IMR-90 (cell line): ENCODE measurements at regions not wholly inside any gene's neighbourhood (a gene's known extent, or its start where the extent isn't known, plus 50 kb on each side); places are given as distances from the start of the nearest gene placed in this dataset.

ENCODE experiments used
- ATAC-seq: fragments of 200-7000 bp; cut with Tn5 transposase; 2 replicates; pipeline ENCODE4 v1.9.1; 2020; ENCODE audit warnings: low read depth, mild to moderate bottlenecking, moderate library complexity
- BruUV-seq: library from RNA; stranded (reverse); fragments of 400-500 nt; replicated peaks from 2 replicates; lab custom pipeline; 2021; lab: Mats Ljungman, UMichigan
- CTCF ChIA-PET: fragments of 300-600 bp; formaldehyde crosslinking; extraction: SDS; loops from one replicate; lab custom pipeline; 2021; ENCODE audit warnings: antibody characterized with exemption; lab: Yijun Ruan, JAX
- POLR2A ChIA-PET: fragments of 300-600 bp; sonication (Branson Sonifier 250); formaldehyde crosslinking; loops from one replicate; lab custom pipeline; 2022; ENCODE audit warnings: antibody characterized with exemption; ENCODE audit not compliant: unreplicated experiment; lab: Charles Lee
- DNase-seq: peaks from one replicate; pipeline ENCODE4 v3.0.0; 2013
- H2AFZ ChIP-seq: replicated peaks from 2 replicates; pipeline ENCODE3; 2013; ENCODE audit warnings: low read length, mild to moderate bottlenecking; ENCODE audit not compliant: poor library complexity
- H2AK5ac ChIP-seq: 2 replicates; pipeline ENCODE4 v1.6.1; 2013; ENCODE audit warnings: low read depth, low read length, inconsistent platforms
- H2AK9ac ChIP-seq: replicated peaks from 2 replicates; pipeline ENCODE3; 2013; ENCODE audit warnings: mild to moderate bottlenecking, low read depth, low read length, moderate library complexity; ENCODE audit not compliant: poor library complexity
- H2BK120ac ChIP-seq: 2 replicates; pipeline ENCODE4 v1.6.1; 2013; ENCODE audit warnings: low read depth, low read length, inconsistent platforms
- H2BK15ac ChIP-seq: 3 replicates; pipeline ENCODE4 v1.6.1; 2013; ENCODE audit warnings: low read depth, low read length, inconsistent platforms
- H2BK20ac ChIP-seq: 2 replicates; pipeline ENCODE4 v1.6.1; 2013; ENCODE audit warnings: low read depth, mild to moderate bottlenecking, inconsistent platforms, low read length, moderate library complexity
- H2BK5ac ChIP-seq: 2 replicates; pipeline ENCODE4 v1.6.1; 2013; ENCODE audit warnings: mild to moderate bottlenecking, low read depth, low read length, inconsistent platforms; ENCODE audit not compliant: poor library complexity, severe bottlenecking
- H3K14ac ChIP-seq: replicated peaks from 2 replicates; pipeline ENCODE4 v1.6.1; 2013; ENCODE audit warnings: low read depth, low read length, inconsistent platforms
- H3K18ac ChIP-seq: 2 replicates; pipeline ENCODE4 v1.6.1; 2013; ENCODE audit warnings: low read depth, low read length, control low read depth
- H3K23ac ChIP-seq: 2 replicates; pipeline ENCODE4 v1.6.1; 2013; ENCODE audit warnings: low read depth, low read length, inconsistent platforms
- H3K27ac ChIP-seq: 2 replicates; pipeline ENCODE4 v1.5.1; 2013; ENCODE audit warnings: mild to moderate bottlenecking, control low read depth, low read length; ENCODE audit not compliant: insufficient read depth
- H3K27me3 ChIP-seq: 2 replicates; pipeline ENCODE4 v1.6.1; 2013; ENCODE audit warnings: low read length; ENCODE audit not compliant: control insufficient read depth, insufficient read depth
- H3K36me3 ChIP-seq: 2 replicates; pipeline ENCODE4 v1.6.1; 2013; ENCODE audit warnings: low read length, mixed read lengths; ENCODE audit not compliant: control insufficient read depth, insufficient read depth
- H3K4ac ChIP-seq: 2 replicates; pipeline ENCODE4 v1.6.1; 2013; ENCODE audit warnings: low read depth, low read length, inconsistent platforms
- H3K4me1 ChIP-seq: 2 replicates; pipeline ENCODE4 v1.6.1; 2013; ENCODE audit warnings: low read length, mixed read lengths; ENCODE audit not compliant: control insufficient read depth, insufficient read depth
- H3K4me2 ChIP-seq: 2 replicates; pipeline ENCODE4 v1.6.1; 2013; ENCODE audit warnings: low read depth, mild to moderate bottlenecking, control low read depth, low read length, moderate library complexity
- H3K4me3 ChIP-seq: 2 replicates; pipeline ENCODE4 v1.5.1; 2013; ENCODE audit warnings: low read depth, mild to moderate bottlenecking, control low read depth, low read length, moderate library complexity; ENCODE audit not compliant: insufficient read depth
- H3K56ac ChIP-seq: 2 replicates; pipeline ENCODE4 v1.6.1; 2013; ENCODE audit warnings: low read length, inconsistent platforms; ENCODE audit not compliant: insufficient read depth; ENCODE audit errors: extremely low read depth
- H3K79me1 ChIP-seq, 2 experiments: 2 replicates each; pipeline ENCODE4 v1.6.1; 2013; ENCODE audit warnings: low read length in 2 of 2, inconsistent platforms in 1 of 2, low read depth in 1 of 2
- H3K9ac ChIP-seq: 2 replicates; pipeline ENCODE4 v1.6.1; 2013; ENCODE audit warnings: low read depth, low read length, control low read depth
- H3K9me1 ChIP-seq: 2 replicates; pipeline ENCODE4 v1.6.1; 2013; ENCODE audit warnings: low read length, inconsistent platforms; ENCODE audit not compliant: insufficient read depth
- H3K9me3 ChIP-seq: 2 replicates; pipeline ENCODE4 v1.6.1; 2013; ENCODE audit warnings: low read length; ENCODE audit not compliant: control insufficient read depth, insufficient read depth
- H4K20me1 ChIP-seq: 2 replicates; pipeline ENCODE4 v1.6.1; 2013; ENCODE audit warnings: low read length, inconsistent platforms; ENCODE audit not compliant: insufficient read depth
- H4K5ac ChIP-seq: 2 replicates; pipeline ENCODE4 v1.6.1; 2013; ENCODE audit warnings: mild to moderate bottlenecking, low read depth, low read length, control low read depth
- H4K8ac ChIP-seq, 2 experiments: 2 replicates each; pipeline ENCODE4 v1.6.1; 2013; ENCODE audit warnings: low read depth in 2 of 2, low read length in 2 of 2, control low read depth in 1 of 2, inconsistent platforms in 1 of 2
- H4K91ac ChIP-seq: 2 replicates; pipeline ENCODE4 v1.6.1; 2013; ENCODE audit warnings: low read depth, low read length, inconsistent platforms; ENCODE audit not compliant: insufficient read depth
- CEBPB ChIP-seq: IDR thresholded peaks from 2 replicates; pipeline ENCODE4 v1.6.1; 2012; ENCODE audit warnings: low read depth, low read length, improper control_type of control experiment
- CHD1 ChIP-seq: IDR thresholded peaks from 2 replicates; pipeline ENCODE4 v1.6.1; 2012; ENCODE audit warnings: low read depth, low read length, improper control_type of control experiment
- CTCF ChIP-seq: conservative IDR thresholded peaks from 2 replicates; pipeline ENCODE4 v1.5.1; 2012; ENCODE audit warnings: mild to moderate bottlenecking, low read depth, low read length, improper control_type of control experiment
- ELK1 ChIP-seq: fragments of 150-350 bp; IDR thresholded peaks from 2 replicates; pipeline ENCODE4 v1.6.1; 2016; ENCODE audit warnings: low read depth, mild to moderate bottlenecking, low read length, moderate library complexity, borderline replicate concordance
- FOS ChIP-seq: fragments of 150-350 bp; IDR thresholded peaks from 2 replicates; pipeline ENCODE4 v1.6.1; 2016; ENCODE audit warnings: low read depth, low read length
- MAZ ChIP-seq: IDR thresholded peaks from 2 replicates; pipeline ENCODE4 v1.6.1; 2012; ENCODE audit warnings: low read depth, mild to moderate bottlenecking, low read length, improper control_type of control experiment, moderate library complexity, borderline replicate concordance
- NFE2L2 ChIP-seq: fragments of 150-350 bp; IDR thresholded peaks from 2 replicates; pipeline ENCODE4 v1.6.1; 2016; ENCODE audit warnings: low read depth, mild to moderate bottlenecking, low read length
- POLR2A ChIP-seq: IDR thresholded peaks from 2 replicates; pipeline ENCODE4 v1.6.1; 2012; ENCODE audit warnings: mild to moderate bottlenecking, low read depth, low read length
- RAD21 ChIP-seq: IDR thresholded peaks from 2 replicates; pipeline ENCODE4 v1.6.1; 2012; ENCODE audit warnings: low read length, improper control_type of control experiment
- RCOR1 ChIP-seq: IDR thresholded peaks from 2 replicates; pipeline ENCODE4 v1.6.1; 2012; ENCODE audit warnings: mild to moderate bottlenecking, low read length, improper control_type of control experiment; ENCODE audit not compliant: insufficient replicate concordance
- RFX5 ChIP-seq: IDR thresholded peaks from 2 replicates; pipeline ENCODE4 v1.8.0; 2012; ENCODE audit warnings: low read depth, mild to moderate bottlenecking, low read length, moderate library complexity
- SMC3 ChIP-seq: fragments of 150-350 bp; IDR thresholded peaks from 2 replicates; pipeline ENCODE4 v1.6.1; 2016; ENCODE audit warnings: low read depth, mild to moderate bottlenecking, antibody characterized with exemption, low read length, moderate library complexity
- USF2 ChIP-seq: fragments of 150-350 bp; IDR thresholded peaks from 2 replicates; pipeline ENCODE4 v1.6.1; 2017; ENCODE audit warnings: mild to moderate bottlenecking, antibody characterized with exemption, low read length, low read depth
- WGBS, 2 experiments: methylation state at CpG; one replicate each; pipeline versions ENCODE4 v1.1.5 to v1.1.7; 2013; ENCODE audit warnings: missing lambda C conversion rate in 2 of 2; ENCODE audit not compliant: insufficient read length in 1 of 2; ENCODE audit errors: extremely low coverage in 2 of 2; 5-methylcytosine and 5-hydroxymethylcytosine counted together
- dilution Hi-C: fragments of 300-500 bp; cut with HindIII; formaldehyde crosslinking; loops from one replicate; pipeline ENCODE4 v1.14.3; 2018; ENCODE audit warnings: low sequenced_read_pairs; ENCODE audit not compliant: unreplicated experiment
- in situ Hi-C: fragments of 300-500 bp; cut with MboI; formaldehyde crosslinking; loops from 3 replicates; pipeline ENCODE4 v1.14.3; 2019; ENCODE audit warnings: low sequenced_read_pairs, inconsistent platforms, mixed read lengths
- intact Hi-C: fragments of 100-400 bp; cut with micrococcal nuclease; formaldehyde crosslinking; loops from 2 replicates; pipeline ENCODE4 v1.10.0; 2022

GRCh38 chr3:94968519-94968918 is 905.7 kb downstream of the NSUN3 start:
- H2BK120ac ChIP-seq: no peak overlapping the region
- no peaks in the 10 kb centered on the region for H4K20me1 ChIP-seq
- no peak overlapping the region for H2BK15ac ChIP-seq
- no peak overlapping the region for H4K8ac ChIP-seq
- H2AFZ ChIP-seq: no peak overlapping the region
- no peaks in the 10 kb centered on the region for H3K9me1 ChIP-seq
- no peak overlapping the region for H2AK9ac ChIP-seq
- no peak overlapping the region for H3K4ac ChIP-seq
- H3K9me3 ChIP-seq: peaks cover 6% of the 10 kb centered on the region; the same call in 1 of the 2 replicates
- H3K56ac ChIP-seq: no peak overlapping the region
- intact Hi-C loops (no loop called here), dilution Hi-C loops (no loop called here), in situ Hi-C loops (no loop called here)
- H4K5ac ChIP-seq: no peak overlapping the region
- H2AK5ac ChIP-seq: no peak overlapping the region
- no peak overlapping the region for H4K91ac ChIP-seq
- H3K18ac ChIP-seq: no peak overlapping the region
- no peak overlapping the region for H2BK5ac ChIP-seq
- ChIA-PET POLR2A (no interaction called here), CTCF (no interaction called here)
- H2BK20ac ChIP-seq: no peak overlapping the region
- no peaks in the 10 kb centered on the region for H3K27me3 ChIP-seq
- H3K36me3 ChIP-seq: no peaks in the 10 kb centered on the region
- TF ChIP-seq RCOR1 (no peak), ELK1 (no peak), CHD1 (no peak), USF2 (no peak), RFX5 (no peak), MAZ (no peak), RAD21 (no peak), FOS (no peak), POLR2A (no peak), SMC3 (no peak), CTCF (no peak), NFE2L2 (no peak), CEBPB (no peak)
- H3K79me1 ChIP-seq: no peaks in the 10 kb centered on the region
- no peak overlapping the region for H3K23ac ChIP-seq
- H3K4me2 ChIP-seq: no peak overlapping the region
- DNase-seq (no peak), ATAC-seq (no peak)
- WGBS, 2 experiments: no CpG with 5 or more reads among the region's 1 CpG
- H3K27ac ChIP-seq: no peak overlapping the region
- no peak overlapping the region for H3K14ac ChIP-seq
- no peaks in the 10 kb centered on the region for H3K4me1 ChIP-seq
- H3K9ac ChIP-seq: no peak overlapping the region
- no TSS peak for BruUV-seq
- no peak overlapping the region for H3K4me3 ChIP-seq
